ENCODE measurements at regions not wholly inside any gene's neighbourhood (a gene's known extent, or its start where the extent isn't known, plus 50 kb on each side); places are given as distances from the start of the nearest gene placed in this dataset.

GRCh38 chr11:22479971-22480720, 142.0 kb downstream of the SLC17A6 start:
- ATAC-seq: no peak
- no peaks in the 10 kb centered on the region for H3K9me3 ChIP-seq
- intact Hi-C loops (cut with DNase I): no loop called here
- WGBS, 2 donors: 83 to 84% methylated on average over 4 of the region's 4 CpGs
- no peak for DNase-seq
- H3K36me3 ChIP-seq (replicated peaks in 1 of 2; ENCODE audit: insufficient read depth in 1 of 2, low read depth in 2 of 2): no peaks in the 10 kb centered on the region
- no peak overlapping the region for H3K27ac ChIP-seq
- H3K4me3 ChIP-seq: no peak overlapping the region
- H3K27me3 ChIP-seq: no peaks in the 10 kb centered on the region
- TF ChIP-seq, protein P1, sequence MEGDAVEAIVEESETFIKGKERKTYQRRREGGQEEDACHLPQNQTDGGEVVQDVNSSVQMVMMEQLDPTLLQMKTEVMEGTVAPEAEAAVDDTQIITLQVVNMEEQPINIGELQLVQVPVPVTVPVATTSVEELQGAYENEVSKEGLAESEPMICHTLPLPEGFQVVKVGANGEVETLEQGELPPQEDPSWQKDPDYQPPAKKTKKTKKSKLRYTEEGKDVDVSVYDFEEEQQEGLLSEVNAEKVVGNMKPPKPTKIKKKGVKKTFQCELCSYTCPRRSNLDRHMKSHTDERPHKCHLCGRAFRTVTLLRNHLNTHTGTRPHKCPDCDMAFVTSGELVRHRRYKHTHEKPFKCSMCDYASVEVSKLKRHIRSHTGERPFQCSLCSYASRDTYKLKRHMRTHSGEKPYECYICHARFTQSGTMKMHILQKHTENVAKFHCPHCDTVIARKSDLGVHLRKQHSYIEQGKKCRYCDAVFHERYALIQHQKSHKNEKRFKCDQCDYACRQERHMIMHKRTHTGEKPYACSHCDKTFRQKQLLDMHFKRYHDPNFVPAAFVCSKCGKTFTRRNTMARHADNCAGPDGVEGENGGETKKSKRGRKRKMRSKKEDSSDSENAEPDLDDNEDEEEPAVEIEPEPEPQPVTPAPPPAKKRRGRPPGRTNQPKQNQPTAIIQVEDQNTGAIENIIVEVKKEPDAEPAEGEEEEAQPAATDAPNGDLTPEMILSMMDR (IDR thresholded peaks at IDR 0.05): no peak
- TF ChIP-seq POLR2A (IDR thresholded peaks at IDR 0.05): no peak
- peaks cover 25% of the 10 kb centered on the region for H3K4me1 ChIP-seq

DNA sequence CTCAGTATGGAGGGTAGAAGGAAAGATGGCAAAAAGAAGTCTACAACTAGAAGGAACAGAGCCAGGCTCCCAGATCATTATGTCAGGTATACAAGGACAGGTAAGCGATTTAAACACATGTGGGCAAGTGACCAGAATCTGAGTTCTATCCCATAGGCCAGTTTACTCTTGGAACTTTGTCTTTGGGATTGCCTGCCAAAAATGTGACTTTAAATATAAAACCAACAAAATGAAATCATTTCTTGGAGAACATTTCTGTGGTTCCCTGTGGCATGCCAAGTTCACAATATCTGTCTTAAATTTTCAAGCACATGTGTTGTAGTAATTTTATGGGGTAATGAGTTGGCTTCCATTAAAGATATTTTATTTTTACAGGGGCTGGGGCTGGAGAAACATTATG, 141.0 kb downstream of the SLC17A6 start:
- WGBS, 2 donors: 19 to 21% methylated on average over 1 of the region's 1 CpG
- Histone ChIP-seq H3K36me3 (replicated peaks in 1 of 2; ENCODE audit: insufficient read depth in 1 of 2, low read depth in 2 of 2) (no peaks in the 10 kb centered on the region), H3K27ac (no peak overlapping the region), H3K9me3 (no peaks in the 10 kb centered on the region), H3K27me3 (no peaks in the 10 kb centered on the region), H3K4me3 (no peak overlapping the region), H3K4me1 (peaks cover 25% of the 10 kb centered on the region)
- DNase-seq: peak; percentile 11 to 39 (median 26)
- TF ChIP-seq POLR2A (IDR thresholded peaks at IDR 0.05): no peak
- TF ChIP-seq, protein P1 (IDR thresholded peaks at IDR 0.05): no peak
- ATAC-seq: peak; percentile 66
- intact Hi-C loops (cut with DNase I): no loop called here

DNA sequence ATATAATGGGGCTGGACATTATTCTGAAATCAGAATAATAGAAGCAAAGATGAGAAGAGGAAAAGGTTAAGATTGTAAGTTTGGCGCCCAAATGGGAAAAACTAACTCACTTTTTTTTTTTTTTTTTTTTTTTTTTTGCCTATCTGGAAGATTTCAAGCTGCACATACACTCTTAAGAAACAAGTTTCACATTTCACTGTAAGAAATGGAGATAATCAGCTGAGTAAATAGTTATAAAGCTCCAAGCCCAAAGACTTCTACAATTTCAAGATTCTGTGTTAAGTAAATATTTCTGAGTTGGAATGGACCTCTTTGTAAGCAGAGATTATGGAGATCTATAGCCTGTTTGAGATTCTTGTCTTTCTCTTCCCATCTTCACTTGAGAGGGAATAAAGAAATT, 140.0 kb downstream of the SLC17A6 start:
- 26 to 30% methylated on average over 1 of the region's 1 CpG for WGBS, 2 donors
- H3K36me3 ChIP-seq (replicated peaks in 1 of 2; ENCODE audit: insufficient read depth in 1 of 2, low read depth in 2 of 2): no peaks in the 10 kb centered on the region
- no peak for TF ChIP-seq POLR2A (IDR thresholded peaks at IDR 0.05)
- TF ChIP-seq, protein P1 (IDR thresholded peaks at IDR 0.05): no peak
- no peak overlapping the region for H3K4me3 ChIP-seq
- no peaks in the 10 kb centered on the region for H3K27me3 ChIP-seq
- H3K4me1 ChIP-seq: peaks cover 25% of the 10 kb centered on the region
- intact Hi-C loops (cut with DNase I): no loop called here
- DNase-seq: no peak
- H3K9me3 ChIP-seq: no peaks in the 10 kb centered on the region
- H3K27ac ChIP-seq: no peak overlapping the region
- peak; percentile 47 for ATAC-seq

DNA sequence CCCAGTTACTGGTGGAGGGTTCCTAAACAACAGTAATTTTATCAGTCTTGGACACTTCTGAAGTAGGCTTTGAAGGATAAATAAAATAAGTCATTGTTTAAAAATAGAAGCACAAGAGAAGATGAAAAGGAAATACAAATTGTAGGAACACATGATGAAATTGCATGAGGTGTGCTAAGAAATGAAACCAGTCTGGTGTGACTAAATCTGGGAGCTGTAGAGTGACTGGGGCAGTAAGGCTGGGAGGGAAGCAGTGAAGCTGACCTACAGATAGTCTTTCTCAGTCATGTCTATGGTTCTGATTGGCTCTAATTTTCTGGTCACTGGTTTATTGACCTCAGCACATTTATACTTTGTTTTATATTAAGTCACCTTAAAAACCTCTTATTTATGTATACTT, 139.1 kb downstream of the SLC17A6 start:
- no peak overlapping the region for H3K27ac ChIP-seq
- H3K27me3 ChIP-seq: no peaks in the 10 kb centered on the region
- ATAC-seq (no peak), DNase-seq (no peak)
- H3K4me1 ChIP-seq: peaks cover 25% of the 10 kb centered on the region
- intact Hi-C loops (cut with DNase I): no loop called here
- H3K4me3 ChIP-seq: no peak overlapping the region
- no peaks in the 10 kb centered on the region for H3K9me3 ChIP-seq
- H3K36me3 ChIP-seq (replicated peaks in 1 of 2; ENCODE audit: insufficient read depth in 1 of 2, low read depth in 2 of 2): no peaks in the 10 kb centered on the region
- TF ChIP-seq POLR2A (IDR thresholded peaks at IDR 0.05): no peak
- TF ChIP-seq, protein P1 (IDR thresholded peaks at IDR 0.05): no peak

GRCh38 chr11:22476589-22476988, 138.4 kb downstream of the SLC17A6 start:
- Histone ChIP-seq H3K36me3 (replicated peaks in 1 of 2; ENCODE audit: insufficient read depth in 1 of 2, low read depth in 2 of 2) (no peaks in the 10 kb centered on the region), H3K9me3 (no peaks in the 10 kb centered on the region), H3K4me1 (peaks cover 25% of the 10 kb centered on the region), H3K27me3 (no peaks in the 10 kb centered on the region), H3K4me3 (no peak overlapping the region), H3K27ac (no peak overlapping the region)
- TF ChIP-seq, protein P1 (IDR thresholded peaks at IDR 0.05): no peak
- no peak for TF ChIP-seq POLR2A (IDR thresholded peaks at IDR 0.05)
- 82 to 83% methylated on average over 3 of the region's 3 CpGs for WGBS, 2 donors
- intact Hi-C loops (cut with DNase I): no loop called here
- DNase-seq: no peak
- ATAC-seq: no peak

All from body of pancreas (tissue), 4 donors.